Endothelial cell of umbilical vein (primary cell): ENCODE measurements at regions not wholly inside any gene's neighbourhood (a gene's known extent, or its start where the extent isn't known, plus 50 kb on each side); places are given as distances from the start of the nearest gene placed in this dataset.

ENCODE experiments used
- BruUV-seq: library from RNA; stranded (reverse); fragments of 400-500 nt; replicated peaks from 2 replicates; lab custom pipeline; 2021; lab: Mats Ljungman, UMichigan
- CTCF ChIA-PET: fragments of 300-600, 350-600 bp; sonication (Branson Sonifier 250); formaldehyde crosslinking; loops from one replicate; lab custom pipeline; 2021; ENCODE audit warnings: antibody characterized with exemption, inconsistent platforms; lab: Charles Lee
- POLR2A ChIA-PET: fragments of 300-600, 350-600 bp; sonication (Branson Sonifier 250); formaldehyde crosslinking; loops from one replicate; lab custom pipeline; 2021; ENCODE audit warnings: antibody characterized with exemption, inconsistent platforms; lab: Charles Lee
- DNase-seq: peaks from one replicate; pipeline ENCODE4 v3.0.0-alpha.2; 2011; ENCODE audit warnings: low read depth, low spot score
- FAIRE-seq: peaks from 2 replicates; lab custom pipeline; 2011; peaks lifted over from hg19 to GRCh38; lab: Jason Lieb, UNC
- H2AFZ ChIP-seq: 2 replicates; pipeline ENCODE4 v1.6.0; 2012; ENCODE audit warnings: low read depth, low read length, control low read depth, inconsistent platforms
- H3K27ac ChIP-seq: 2 replicates; pipeline ENCODE4 v1.5.1; 2011; ENCODE audit warnings: low read depth, mild to moderate bottlenecking, control low read depth, low read length, moderate library complexity; ENCODE audit not compliant: insufficient read depth
- H3K27me3 ChIP-seq, 2 experiments: 2 replicates each; pipeline versions ENCODE4 v1.6.0 to v1.6.1; 2011; ENCODE audit warnings: low read length in 2 of 2, mixed read lengths in 1 of 2; ENCODE audit not compliant: control insufficient read depth in 2 of 2, insufficient read depth in 2 of 2
- H3K36me3 ChIP-seq, 2 experiments: 2 replicates in 1 of 2; 3 replicates in 1 of 2; pipeline ENCODE4 v1.5.1; 2011; ENCODE audit warnings: low read length in 2 of 2, mild to moderate bottlenecking in 1 of 2, moderate library complexity in 1 of 2; ENCODE audit not compliant: control insufficient read depth in 2 of 2, insufficient read depth in 2 of 2; ENCODE audit errors: extremely low read depth in 1 of 2
- H3K4me1 ChIP-seq: 3 replicates; pipeline ENCODE4 v1.5.1; 2011; ENCODE audit warnings: mild to moderate bottlenecking, low read length; ENCODE audit not compliant: control insufficient read depth, insufficient read depth; ENCODE audit errors: extremely low read depth
- H3K4me2 ChIP-seq: 2 replicates; pipeline ENCODE4 v1.6.1; 2011; ENCODE audit warnings: low read length, control low read depth, mixed read lengths; ENCODE audit not compliant: insufficient read depth
- H3K4me3 ChIP-seq, 3 experiments: fragments of 200-600 bp in 1 of 3; sonication (generic), shearing (Covaris generic) in 1 of 3; replicated peaks in 1 of 3; 2 replicates each; pipeline ENCODE4 v1.5.1; 2011 to 2016; ENCODE audit warnings: control low read depth in 3 of 3, low read length in 3 of 3, mild to moderate bottlenecking in 2 of 3, inconsistent platforms in 1 of 3, low read depth in 1 of 3, moderate library complexity in 1 of 3; ENCODE audit not compliant: insufficient read depth in 1 of 3
- H3K79me2 ChIP-seq: 2 replicates; pipeline ENCODE4 v1.6.0; 2012; ENCODE audit warnings: low read length, inconsistent platforms; ENCODE audit not compliant: control insufficient read depth, insufficient read depth
- H3K9ac ChIP-seq: replicated peaks from 2 replicates; pipeline ENCODE3; 2011; ENCODE audit warnings: low read length, control low read depth; ENCODE audit not compliant: insufficient read depth; ENCODE audit errors: extremely low read depth
- H3K9me1 ChIP-seq: replicated peaks from 3 replicates; pipeline ENCODE4 v1.6.0; 2011; ENCODE audit warnings: mild to moderate bottlenecking, low read length; ENCODE audit not compliant: control insufficient read depth, insufficient read depth; ENCODE audit errors: extremely low read depth
- H3K9me3 ChIP-seq: replicated peaks from 2 replicates; pipeline ENCODE4 v1.5.1; 2012; ENCODE audit warnings: low read length, inconsistent platforms; ENCODE audit not compliant: control insufficient read depth, insufficient read depth
- H4K20me1 ChIP-seq: replicated peaks from 2 replicates; pipeline ENCODE3; 2011; ENCODE audit warnings: mild to moderate bottlenecking, low read length; ENCODE audit not compliant: control insufficient read depth, insufficient read depth; ENCODE audit errors: extremely low read depth
- CTCF ChIP-seq, 2 donors: IDR thresholded peaks; 1 replicate in 1 of 2; 2 replicates in 1 of 2; pipeline ENCODE4 v1.5.1; 2011; ENCODE audit warnings: low read length in 2 of 2, mild to moderate bottlenecking in 2 of 2, moderate library complexity in 2 of 2, control low read depth in 1 of 2, inconsistent platforms in 1 of 2, low read depth in 1 of 2; ENCODE audit not compliant: insufficient read depth in 1 of 2; ENCODE audit errors: extremely low read depth in 1 of 2
- FOS ChIP-seq: IDR thresholded peaks from 2 replicates; pipeline ENCODE4 v1.6.1; 2011; ENCODE audit warnings: mild to moderate bottlenecking, low read length, moderate library complexity, borderline replicate concordance; ENCODE audit not compliant: insufficient read depth
- GATA2 ChIP-seq: IDR thresholded peaks from 2 replicates; pipeline ENCODE4 v1.7.0; 2011; ENCODE audit warnings: low read depth, mild to moderate bottlenecking, moderate library complexity, mixed read lengths, low read length; ENCODE audit not compliant: insufficient read length, insufficient read depth
- JUN ChIP-seq: IDR thresholded peaks from 2 replicates; pipeline ENCODE4 v1.6.1; 2011; ENCODE audit warnings: borderline replicate concordance, low read depth; ENCODE audit not compliant: insufficient read length, insufficient read depth
- MAX ChIP-seq: IDR thresholded peaks from 2 replicates; pipeline ENCODE4 v1.6.1; 2011; ENCODE audit not compliant: insufficient read depth, insufficient read length
- MYC ChIP-seq: IDR thresholded peaks from one replicate; pipeline ENCODE4 v1.6.1; 2011; ENCODE audit warnings: mild to moderate bottlenecking, low read depth, low read length
- POLR2A ChIP-seq: IDR thresholded peaks from 2 replicates; pipeline ENCODE4 v1.6.1; 2012; ENCODE audit warnings: low read depth, mild to moderate bottlenecking, control low read depth, low read length
- POLR2AphosphoS5 ChIP-seq: IDR thresholded peaks from 2 replicates; pipeline ENCODE4 v1.6.1; 2012; ENCODE audit warnings: low read depth, mild to moderate bottlenecking, control low read depth, low read length, moderate library complexity; ENCODE audit not compliant: insufficient read depth
- dilution Hi-C: fragments of 300-500 bp; cut with MboI; formaldehyde crosslinking; loops from one replicate; pipeline ENCODE4 v1.15.0; 2019; ENCODE audit warnings: low sequenced_read_pairs; ENCODE audit not compliant: extremely low pct_ligation_motif_present
- intact Hi-C: fragments of 100-400 bp; cut with micrococcal nuclease; formaldehyde crosslinking; loops from one replicate; pipeline ENCODE4 v1.10.0; 2022

- H3K79me2 ChIP-seq: no peaks in the 10 kb centered on the region
- no peak for TF ChIP-seq POLR2AphosphoS5
- no peak for TF ChIP-seq FOS
- no peak for TF ChIP-seq MAX
- no peak for TF ChIP-seq CTCF (IDR thresholded peaks at IDR 0.05; ENCODE audit: extremely low read depth in 1 of 2, insufficient read depth in 1 of 2, low read depth in 1 of 2, low read length in 2 of 2)
- TF ChIP-seq JUN: no peak
- no peak for TF ChIP-seq GATA2
- CTCF ChIA-PET: no interaction called here
Observed at GRCh38 chr3:28868897-28869296, 412.0 kb upstream of the RBMS3 start.

GRCh38 chr3:28877912-28878311 is 403.0 kb upstream of the RBMS3 start:
- no peaks in the 10 kb centered on the region for H3K9me3 ChIP-seq
- intact Hi-C loops (no loop called here), dilution Hi-C loops (no loop called here)
- peaks cover 0 to 9% of the 10 kb centered on the region in 2 experiments for H3K27me3 ChIP-seq
- ChIA-PET CTCF (no interaction called here), POLR2A (no interaction called here)
- no peak overlapping the region for H3K4me3 ChIP-seq
- no peak overlapping the region for H2AFZ ChIP-seq
- FAIRE-seq: no peak
- H3K79me2 ChIP-seq: no peaks in the 10 kb centered on the region
- no peaks in the 10 kb centered on the region for H3K36me3 ChIP-seq
- H3K9me1 ChIP-seq: no peaks in the 10 kb centered on the region
- H3K4me1 ChIP-seq: no peaks in the 10 kb centered on the region
- H3K4me2 ChIP-seq: no peak overlapping the region
- no peak for DNase-seq
- TF ChIP-seq MYC (no peak), POLR2AphosphoS5 (no peak), POLR2A (no peak), MAX (no peak), FOS (no peak), JUN (no peak)
- no TSS peak for BruUV-seq
- H4K20me1 ChIP-seq: no peaks in the 10 kb centered on the region
- H3K27ac ChIP-seq: no peak overlapping the region
- no peak overlapping the region for H3K9ac ChIP-seq

More at GRCh38 chr3:28868897-28869296, 412.0 kb upstream of the RBMS3 start:
- Histone ChIP-seq H3K4me2 (no peak overlapping the region), H3K9me1 (no peaks in the 10 kb centered on the region), H3K4me3 (no peak overlapping the region), H4K20me1 (no peaks in the 10 kb centered on the region), H3K9ac (no peak overlapping the region), H2AFZ (no peak overlapping the region), H3K27ac (no peak overlapping the region), H3K27me3 (peaks cover 5 to 7% of the 10 kb centered on the region in 2 experiments), H3K36me3 (no peaks in the 10 kb centered on the region), H3K9me3 (no peaks in the 10 kb centered on the region), H3K4me1 (no peaks in the 10 kb centered on the region)
- BruUV-seq: no TSS peak
- FAIRE-seq (no peak), DNase-seq (no peak)
- POLR2A ChIA-PET: no interaction called here
- dilution Hi-C loops: no loop called here
- intact Hi-C loops: no loop called here
